Neural cell (in vitro differentiated cells): ENCODE measurements at regions not wholly inside any gene's neighbourhood (a gene's known extent, or its start where the extent isn't known, plus 50 kb on each side); places are given as distances from the start of the nearest gene placed in this dataset.

Experiments used
- H2AFZ ChIP-seq: fragments of 200-600, 300-800 bp; sonication (generic), shearing (Covaris generic); 2 replicates; pipeline ENCODE4 v1.6.0; 2014; ENCODE audit warnings: low read depth, mild to moderate bottlenecking, antibody characterized with exemption, low read length, moderate library complexity
- H3F3A ChIP-seq: fragments of 200-600 bp; shearing (Covaris generic); 2 replicates; pipeline ENCODE4 v1.6.1; 2016; ENCODE audit warnings: mild to moderate bottlenecking, moderate library complexity, mixed read lengths, antibody characterized with exemption, low read length; ENCODE audit not compliant: insufficient read depth, poor library complexity, severe bottlenecking
- H3K27ac ChIP-seq: fragments of 200-600, 300-800 bp; sonication (generic), shearing (Covaris generic); 2 replicates; pipeline ENCODE4 v1.5.1; 2014; ENCODE audit warnings: mild to moderate bottlenecking, low read length, moderate library complexity
- H3K27me3 ChIP-seq: fragments of 300-800, 200-600 bp; sonication (generic), shearing (Covaris generic); 2 replicates; pipeline ENCODE4 v1.6.0; 2014; ENCODE audit warnings: mild to moderate bottlenecking, low read depth, low read length, moderate library complexity; ENCODE audit not compliant: insufficient read depth
- H3K36me3 ChIP-seq: fragments of 300-800, 200-600 bp; sonication (generic), shearing (Covaris generic); 2 replicates; pipeline ENCODE4 v1.5.1; 2014; ENCODE audit warnings: mild to moderate bottlenecking, antibody characterized with exemption, low read length, moderate library complexity; ENCODE audit not compliant: insufficient read depth
- H3K4me2 ChIP-seq: fragments of 300-800, 200-600 bp; sonication (generic), shearing (Covaris generic); 2 replicates; pipeline ENCODE4 v1.6.0; 2014; ENCODE audit warnings: mild to moderate bottlenecking, low read length
- H3K4me3 ChIP-seq: fragments of 300-800, 200-600 bp; sonication (generic), shearing (Covaris generic); 2 replicates; pipeline ENCODE4 v1.5.1; 2014; ENCODE audit warnings: mild to moderate bottlenecking, low read length, moderate library complexity
- H3K79me2 ChIP-seq: fragments of 200-600 bp; shearing (Covaris generic); replicated peaks from 2 replicates; pipeline ENCODE4 v1.6.0; 2014; ENCODE audit warnings: mild to moderate bottlenecking, low read length, moderate library complexity; ENCODE audit not compliant: insufficient read depth
- H3K9ac ChIP-seq: fragments of 300-800, 200-600 bp; sonication (generic), shearing (Covaris generic); 2 replicates; pipeline ENCODE4 v1.6.1; 2016; ENCODE audit warnings: mild to moderate bottlenecking, low read length, mixed read lengths
- H3K9me2 ChIP-seq: fragments of 200-600 bp; shearing (Covaris generic); 2 replicates; pipeline ENCODE4 v1.6.1; 2016; ENCODE audit warnings: mild to moderate bottlenecking, low read length, mixed read lengths; ENCODE audit not compliant: insufficient read depth
- H3K9me3 ChIP-seq: fragments of 200-600, 300-800 bp; sonication (generic), shearing (Covaris generic); 2 replicates; pipeline ENCODE4 v1.6.1; 2016; ENCODE audit warnings: mild to moderate bottlenecking, mixed run types, low read length, moderate library complexity, mixed read lengths
- H4K20me1 ChIP-seq: fragments of 200-600 bp; shearing (Covaris generic); 2 replicates; pipeline ENCODE4 v1.6.1; 2016; ENCODE audit warnings: mild to moderate bottlenecking, mixed run types; ENCODE audit not compliant: insufficient read depth
- CTCF ChIP-seq: fragments of 450-650 bp; IDR thresholded peaks from 2 replicates; pipeline ENCODE4 v1.5.1; 2014; ENCODE audit warnings: antibody characterized with exemption, mild to moderate bottlenecking, moderate library complexity; ENCODE audit not compliant: poor library complexity, severe bottlenecking
- EP300 ChIP-seq: fragments of 450-650 bp; conservative IDR thresholded peaks from 2 replicates; pipeline ENCODE4 v1.6.1; 2014; ENCODE audit warnings: antibody characterized with exemption, mild to moderate bottlenecking, moderate library complexity; ENCODE audit not compliant: poor library complexity, severe bottlenecking
- EZH2 ChIP-seq: fragments of 200-600, 300-800 bp; shearing (Covaris generic), sonication (generic); IDR thresholded peaks from 2 replicates; pipeline ENCODE4 v1.6.1; 2014; ENCODE audit warnings: antibody characterized with exemption, low read length, borderline replicate concordance, mild to moderate bottlenecking; ENCODE audit not compliant: insufficient read depth, poor library complexity, severe bottlenecking
- MXI1 ChIP-seq: fragments of 450-650 bp; conservative IDR thresholded peaks from 2 replicates; pipeline ENCODE4 v1.6.1; 2014; ENCODE audit warnings: antibody characterized with exemption, mild to moderate bottlenecking; ENCODE audit not compliant: poor library complexity, severe bottlenecking
- POLR2AphosphoS5 ChIP-seq: IDR thresholded peaks from 2 replicates; pipeline ENCODE4 v1.6.1; 2012
- RAD21 ChIP-seq: fragments of 450-650 bp; conservative IDR thresholded peaks from 2 replicates; pipeline ENCODE4 v1.6.1; 2014; ENCODE audit warnings: antibody characterized with exemption, mild to moderate bottlenecking, moderate library complexity
- REST ChIP-seq: IDR thresholded peaks from 2 replicates; pipeline ENCODE4 v1.6.1; 2012; ENCODE audit warnings: borderline replicate concordance
- SMC3 ChIP-seq: fragments of 450-650 bp; conservative IDR thresholded peaks from 2 replicates; pipeline ENCODE4 v1.6.1; 2014; ENCODE audit warnings: antibody characterized with exemption, mild to moderate bottlenecking, moderate library complexity; ENCODE audit not compliant: poor library complexity
- TAF1 ChIP-seq: IDR thresholded peaks from 2 replicates; pipeline ENCODE4 v1.6.1; 2012; ENCODE audit warnings: low read depth

DNA sequence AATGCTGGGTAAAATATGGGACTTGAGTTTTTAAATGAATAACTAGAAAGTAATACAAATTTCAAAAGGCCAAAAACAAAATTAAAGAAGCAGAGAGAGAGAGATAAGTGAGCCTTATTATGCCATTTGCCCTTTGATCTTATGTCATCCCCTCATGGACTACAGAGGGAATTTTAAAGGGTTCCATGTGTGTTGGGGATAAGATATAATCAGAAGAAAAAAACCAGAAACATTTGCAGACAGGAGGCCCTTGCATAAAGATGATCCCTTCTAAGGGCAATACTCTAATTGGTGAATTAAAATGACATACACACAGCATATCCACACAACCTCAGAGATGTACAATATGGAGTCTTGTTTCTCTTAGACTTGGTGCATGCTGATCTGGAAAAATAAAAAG lies 406.6 kb upstream of the LARGE1 start:
- H3K79me2 ChIP-seq: no peaks in the 10 kb centered on the region
- H3K36me3 ChIP-seq: no peaks in the 10 kb centered on the region
- no peak overlapping the region for H2AFZ ChIP-seq
- H3K27ac ChIP-seq: no peak overlapping the region
- no peaks in the 10 kb centered on the region for H3K9me3 ChIP-seq
- H4K20me1 ChIP-seq: no peaks in the 10 kb centered on the region
- TF ChIP-seq TAF1 (no peak), SMC3 (no peak), RAD21 (no peak), CTCF (no peak), REST (no peak), POLR2AphosphoS5 (no peak), EP300 (no peak), EZH2 (no peak), MXI1 (no peak)
- no peaks in the 10 kb centered on the region for H3K27me3 ChIP-seq
- no peak overlapping the region for H3K4me3 ChIP-seq
- no peak overlapping the region for H3K9ac ChIP-seq
- no peak overlapping the region for H3K4me2 ChIP-seq
- no peaks in the 10 kb centered on the region for H3K9me2 ChIP-seq
- no peaks in the 10 kb centered on the region for H3F3A ChIP-seq

DNA sequence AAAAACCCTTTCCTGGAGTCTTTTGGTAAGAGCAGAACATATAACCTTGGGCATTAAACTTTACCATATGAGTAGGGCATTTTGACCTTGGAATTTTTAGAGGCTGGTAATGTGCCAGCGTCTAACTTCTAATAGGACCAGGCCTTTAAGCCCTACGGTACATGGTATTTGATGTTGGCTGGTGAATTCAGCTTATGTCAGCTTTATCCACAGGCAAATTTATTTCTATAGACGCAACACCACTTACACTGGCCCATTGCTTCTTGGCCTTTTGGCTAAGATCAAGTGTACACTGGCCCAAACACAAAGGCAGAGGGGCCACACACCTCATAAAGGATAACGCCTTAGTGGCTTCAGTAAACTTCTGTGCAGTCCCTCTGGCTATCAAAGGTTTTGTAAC lies 410.2 kb upstream of the LARGE1 start:
- H3K4me3 ChIP-seq: no peak overlapping the region
- no peaks in the 10 kb centered on the region for H4K20me1 ChIP-seq
- H3K36me3 ChIP-seq: no peaks in the 10 kb centered on the region
- no peaks in the 10 kb centered on the region for H3F3A ChIP-seq
- H3K9me2 ChIP-seq: no peaks in the 10 kb centered on the region
- no peak overlapping the region for H3K9ac ChIP-seq
- H3K4me2 ChIP-seq: no peak overlapping the region
- no peak overlapping the region for H3K27ac ChIP-seq
- peaks cover 9% of the 10 kb centered on the region for H3K9me3 ChIP-seq
- no peak overlapping the region for H2AFZ ChIP-seq
- no peaks in the 10 kb centered on the region for H3K27me3 ChIP-seq
- no peaks in the 10 kb centered on the region for H3K79me2 ChIP-seq
- no peak for TF ChIP-seq TAF1
- TF ChIP-seq RAD21: no peak
- TF ChIP-seq POLR2AphosphoS5: no peak
- no peak for TF ChIP-seq REST
- no peak for TF ChIP-seq EP300
- no peak for TF ChIP-seq EZH2
